ENCODE measurements at regions not wholly inside any gene's neighbourhood (a gene's known extent, or its start where the extent isn't known, plus 50 kb on each side); places are given as distances from the start of the nearest gene placed in this dataset.
A peak's percentile ranks its signal among the peaks of the same experiment; 100 is the strongest.

DNA sequence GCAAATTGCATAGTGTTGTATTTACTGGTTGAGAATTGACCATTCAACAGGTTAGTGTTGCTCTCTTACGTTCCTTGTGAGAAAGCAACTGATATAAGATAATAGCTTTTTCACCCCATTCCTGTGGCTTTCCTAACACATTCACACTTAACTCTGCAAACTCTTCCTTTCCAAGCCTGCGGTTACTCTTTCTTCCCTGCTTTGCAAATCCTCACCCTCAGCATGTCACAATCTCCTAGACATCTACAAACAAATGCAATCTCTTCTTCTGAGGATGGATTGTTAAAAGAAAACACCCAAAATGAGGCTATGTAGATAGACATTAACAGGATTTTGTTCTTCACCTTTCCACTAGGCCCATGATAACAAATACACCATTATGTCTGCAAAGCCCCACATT, 771.7 kb upstream of the PCDH7 start:
- no peak overlapping the region for H3K4me3 ChIP-seq (ENCODE audit: control insufficient read depth, low read depth, low read length)
- TF ChIP-seq, protein P1, sequence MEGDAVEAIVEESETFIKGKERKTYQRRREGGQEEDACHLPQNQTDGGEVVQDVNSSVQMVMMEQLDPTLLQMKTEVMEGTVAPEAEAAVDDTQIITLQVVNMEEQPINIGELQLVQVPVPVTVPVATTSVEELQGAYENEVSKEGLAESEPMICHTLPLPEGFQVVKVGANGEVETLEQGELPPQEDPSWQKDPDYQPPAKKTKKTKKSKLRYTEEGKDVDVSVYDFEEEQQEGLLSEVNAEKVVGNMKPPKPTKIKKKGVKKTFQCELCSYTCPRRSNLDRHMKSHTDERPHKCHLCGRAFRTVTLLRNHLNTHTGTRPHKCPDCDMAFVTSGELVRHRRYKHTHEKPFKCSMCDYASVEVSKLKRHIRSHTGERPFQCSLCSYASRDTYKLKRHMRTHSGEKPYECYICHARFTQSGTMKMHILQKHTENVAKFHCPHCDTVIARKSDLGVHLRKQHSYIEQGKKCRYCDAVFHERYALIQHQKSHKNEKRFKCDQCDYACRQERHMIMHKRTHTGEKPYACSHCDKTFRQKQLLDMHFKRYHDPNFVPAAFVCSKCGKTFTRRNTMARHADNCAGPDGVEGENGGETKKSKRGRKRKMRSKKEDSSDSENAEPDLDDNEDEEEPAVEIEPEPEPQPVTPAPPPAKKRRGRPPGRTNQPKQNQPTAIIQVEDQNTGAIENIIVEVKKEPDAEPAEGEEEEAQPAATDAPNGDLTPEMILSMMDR (conservative IDR thresholded peaks at IDR 0.05; ENCODE audit: control insufficient read depth, insufficient read depth, low read depth, low read length), result no peak
- DNase-seq (ENCODE audit: low read depth), result no peak

GRCh38 chr4:29948858-29949257, 771.3 kb upstream of the PCDH7 start:
- TF ChIP-seq, protein P1 (conservative IDR thresholded peaks at IDR 0.05; ENCODE audit: control insufficient read depth, insufficient read depth, low read depth, low read length), result no peak
- DNase-seq (ENCODE audit: low read depth), result no peak
- no peak overlapping the region for H3K4me3 ChIP-seq (ENCODE audit: control insufficient read depth, low read depth, low read length)

DNA sequence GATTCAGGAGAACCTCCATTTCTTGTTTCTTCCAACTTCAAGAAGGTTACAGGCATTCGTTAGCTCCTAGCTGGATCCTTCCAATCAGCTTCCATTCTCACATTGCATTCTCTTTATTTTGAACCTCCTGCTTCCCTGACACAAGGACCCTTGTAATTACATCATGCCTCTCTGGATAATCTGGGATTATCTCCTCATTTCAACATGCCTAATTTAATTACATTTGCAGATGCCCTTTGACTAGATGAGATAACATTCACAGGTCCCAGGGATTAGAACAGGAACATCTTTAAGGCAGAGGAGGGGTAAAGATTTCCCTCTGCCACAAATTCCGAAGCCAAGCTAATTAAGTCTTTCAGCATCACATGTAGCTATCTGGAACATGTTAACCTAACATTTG, 753.8 kb upstream of the PCDH7 start:
- H3K4me3 ChIP-seq (ENCODE audit: control insufficient read depth, low read depth, low read length), result no peak overlapping the region
- no peak for DNase-seq (ENCODE audit: low read depth)
- TF ChIP-seq, protein P1 (conservative IDR thresholded peaks at IDR 0.05; ENCODE audit: control insufficient read depth, insufficient read depth, low read depth, low read length), result no peak

DNA sequence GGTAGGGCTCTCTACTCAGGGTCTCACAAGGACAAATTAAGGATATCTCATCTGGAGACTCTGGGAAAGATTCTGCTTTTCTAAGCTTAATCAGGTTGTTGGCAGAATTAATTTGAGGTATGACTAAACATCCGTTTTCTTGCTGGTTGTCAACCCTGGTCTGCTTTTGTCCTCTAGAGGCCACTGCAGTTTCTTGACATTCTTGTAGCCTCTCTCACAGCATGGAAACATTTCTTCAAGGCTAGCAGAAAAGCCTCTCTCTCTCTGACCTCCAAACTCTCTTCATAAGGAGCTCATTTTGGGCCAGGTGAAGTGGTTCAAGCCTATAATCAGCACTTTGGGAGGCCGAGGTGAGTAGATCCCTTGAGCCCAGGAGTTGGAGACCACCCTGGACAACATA, 749.5 kb upstream of the PCDH7 start:
- DNase-seq (ENCODE audit: low read depth), result peak; percentile 2
- H3K4me3 ChIP-seq (ENCODE audit: control insufficient read depth, low read depth, low read length), result no peak overlapping the region
- TF ChIP-seq, protein P1 (conservative IDR thresholded peaks at IDR 0.05; ENCODE audit: control insufficient read depth, insufficient read depth, low read depth, low read length), result peak; percentile 15

DNA sequence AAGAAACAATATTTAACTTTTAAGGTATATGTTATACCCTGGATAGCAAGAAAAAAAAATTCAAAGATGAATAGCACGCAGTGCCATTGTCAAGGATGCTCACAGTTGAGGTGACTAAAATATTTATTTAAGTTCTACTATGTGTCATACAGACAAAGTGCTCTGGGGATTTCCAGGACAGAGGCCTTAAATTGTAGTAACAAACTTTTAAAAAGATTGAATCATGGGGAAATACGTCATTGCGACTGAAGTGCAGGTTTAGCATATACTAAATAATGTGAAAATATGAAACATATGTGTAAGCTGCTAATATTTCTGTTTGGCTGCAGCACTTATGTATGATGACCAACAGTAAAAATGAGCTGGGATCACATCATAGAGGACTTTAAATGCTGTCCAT, 748.0 kb upstream of the PCDH7 start:
- no peak overlapping the region for H3K4me3 ChIP-seq (ENCODE audit: control insufficient read depth, low read depth, low read length)
- DNase-seq (ENCODE audit: low read depth), result peak; percentile 10
- TF ChIP-seq, protein P1 (conservative IDR thresholded peaks at IDR 0.05; ENCODE audit: control insufficient read depth, insufficient read depth, low read depth, low read length), result no peak

GRCh38 chr4:29983890-29984289, 736.3 kb upstream of the PCDH7 start:
- no peak overlapping the region for H3K4me3 ChIP-seq (ENCODE audit: control insufficient read depth, low read depth, low read length)
- TF ChIP-seq, protein P1 (conservative IDR thresholded peaks at IDR 0.05; ENCODE audit: control insufficient read depth, insufficient read depth, low read depth, low read length), result no peak
- DNase-seq (ENCODE audit: low read depth), result no peak

DNA sequence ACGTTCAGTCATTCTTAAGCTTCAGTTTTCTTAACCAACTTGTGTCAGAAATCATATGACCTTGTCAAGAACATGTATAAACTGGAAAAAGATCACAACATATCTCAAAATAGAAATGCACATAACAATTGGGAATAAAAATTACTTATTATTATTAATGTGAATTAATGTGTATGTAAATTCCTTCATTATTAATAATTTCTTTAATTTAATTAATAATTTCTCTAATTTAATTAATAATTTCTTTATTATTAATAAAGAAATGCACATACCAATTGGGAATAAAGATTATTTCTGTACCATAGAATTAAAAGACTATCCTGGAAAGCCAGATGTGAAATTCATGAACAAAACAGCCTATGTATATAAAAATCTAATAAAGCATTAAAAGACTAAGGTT, 718.5 kb upstream of the PCDH7 start:
- H3K4me3 ChIP-seq (ENCODE audit: control insufficient read depth, low read depth, low read length), result no peak overlapping the region
- no peak for DNase-seq (ENCODE audit: low read depth)
- TF ChIP-seq, protein P1 (conservative IDR thresholded peaks at IDR 0.05; ENCODE audit: control insufficient read depth, insufficient read depth, low read depth, low read length), result no peak
